Tongue (tissue), 1 donor: ENCODE measurements at regions not wholly inside any gene's neighbourhood (a gene's known extent, or its start where the extent isn't known, plus 50 kb on each side); places are given as distances from the start of the nearest gene placed in this dataset.

Experiments used
- DNase-seq: peaks from one replicate; pipeline ENCODE4 v3.0.0-alpha.2; 2015

- DNase-seq: no peak
These were observed 187.5 kb upstream of the SOX9 start for GRCh38 chr17:71933306-71933705.

GRCh38 chr17:71934520-71934919, 186.3 kb upstream of the SOX9 start:
- DNase-seq: no peak

GRCh38 chr17:71935341-71935740, 185.5 kb upstream of the SOX9 start:
- DNase-seq: no peak

GRCh38 chr17:71936977-71937376, 183.8 kb upstream of the SOX9 start:
- no peak for DNase-seq

- DNase-seq: no peak
These were observed 182.9 kb upstream of the SOX9 start for GRCh38 chr17:71937914-71938313.

- DNase-seq: no peak
These were observed 182.3 kb upstream of the SOX9 start for GRCh38 chr17:71938340-71939010.

GRCh38 chr17:71941920-71942319, 178.9 kb upstream of the SOX9 start:
- no peak for DNase-seq

GRCh38 chr17:71942626-71943025, 178.2 kb upstream of the SOX9 start:
- no peak for DNase-seq

GRCh38 chr17:71948703-71949422, 172.0 kb upstream of the SOX9 start:
- DNase-seq: no peak

- no peak for DNase-seq
These were observed 161.7 kb upstream of the SOX9 start for GRCh38 chr17:71959154-71959553.

- DNase-seq: no peak
These were observed 157.5 kb upstream of the SOX9 start for GRCh38 chr17:71963351-71963750.

GRCh38 chr17:71963791-71964190, 157.0 kb upstream of the SOX9 start:
- no peak for DNase-seq

- DNase-seq: no peak
These were observed 156.3 kb upstream of the SOX9 start for GRCh38 chr17:71964559-71964958.

GRCh38 chr17:71966055-71966454, 154.8 kb upstream of the SOX9 start:
- DNase-seq: peak; percentile 20

GRCh38 chr17:71966459-71967313, 154.1 kb upstream of the SOX9 start:
- peak; percentile 52 for DNase-seq

GRCh38 chr17:71969500-71969899, 151.3 kb upstream of the SOX9 start:
- no peak for DNase-seq

GRCh38 chr17:71970312-71970711, 150.5 kb upstream of the SOX9 start:
- DNase-seq: no peak

GRCh38 chr17:71974051-71974450, 146.8 kb upstream of the SOX9 start:
- no peak for DNase-seq

- peak; percentile 88 for DNase-seq
These were observed 145.5 kb upstream of the SOX9 start for GRCh38 chr17:71975331-71975801.

GRCh38 chr17:71976011-71976649, 144.7 kb upstream of the SOX9 start:
- peak; percentile 74 for DNase-seq

GRCh38 chr17:71978435-71978834, 142.4 kb upstream of the SOX9 start:
- DNase-seq: no peak

GRCh38 chr17:71980171-71980570, 140.6 kb upstream of the SOX9 start:
- no peak for DNase-seq
